COLO829 (cell line): ENCODE measurements at regions not wholly inside any gene's neighbourhood (a gene's known extent, or its start where the extent isn't known, plus 50 kb on each side); places are given as distances from the start of the nearest gene placed in this dataset.
A peak's percentile ranks its signal among the peaks of the same experiment; 100 is the strongest.
"Not testable (repeated sequence)": the region's sequence is repeated elsewhere in the genome, so short reads cannot be mapped to it uniquely, and the experiment has no call there.

Source experiments
- DNase-seq: peaks from one replicate; pipeline ENCODE4 v3.0.0; 2012; ENCODE audit warnings: low spot score

DNA sequence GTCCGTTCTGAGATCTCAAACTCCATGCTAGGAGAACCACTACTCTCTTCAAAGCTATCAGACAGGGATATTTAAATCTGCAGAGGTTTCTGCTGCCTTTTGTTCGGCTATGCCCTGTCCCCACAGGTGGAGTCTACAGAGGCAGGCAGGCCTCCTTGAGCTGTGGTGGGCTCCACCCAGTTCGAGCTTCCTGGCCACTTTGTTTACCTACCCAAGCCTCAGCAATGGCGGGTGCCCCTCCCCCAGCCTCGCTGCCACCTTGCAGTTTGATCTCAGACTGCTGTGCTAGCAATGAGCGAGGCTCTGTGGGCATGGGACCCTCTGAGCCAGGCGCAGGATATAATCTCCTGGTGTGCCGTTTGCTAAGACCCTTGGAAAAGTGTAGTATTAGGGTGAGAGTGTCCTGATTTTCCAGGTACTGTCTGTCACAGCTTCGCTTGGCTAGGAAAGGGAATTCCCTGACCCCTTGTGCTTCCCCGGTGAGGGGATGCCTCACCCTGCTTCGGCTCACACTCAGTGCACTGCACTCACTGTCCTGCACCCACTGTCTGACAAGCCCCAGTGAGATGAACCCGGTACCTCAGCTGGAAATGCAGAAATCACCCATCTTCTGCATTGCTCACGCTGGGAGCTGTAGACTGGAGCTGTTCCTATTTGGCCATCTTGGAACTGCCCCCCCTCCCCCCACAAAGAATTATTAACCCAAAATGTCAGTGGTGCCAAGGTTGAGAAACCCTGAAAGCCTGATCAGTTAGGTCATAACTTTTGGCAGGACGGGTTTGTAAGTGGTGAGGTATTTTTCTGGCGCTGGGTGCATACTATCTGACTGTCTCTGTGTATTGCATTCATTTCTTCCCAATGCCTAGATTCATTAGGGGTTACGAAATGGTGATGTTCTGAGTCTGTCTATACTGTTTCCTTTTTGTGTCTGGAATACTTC, 181.4 kb downstream of the TEX29 start:
- not testable (repeated sequence) for DNase-seq

DNA sequence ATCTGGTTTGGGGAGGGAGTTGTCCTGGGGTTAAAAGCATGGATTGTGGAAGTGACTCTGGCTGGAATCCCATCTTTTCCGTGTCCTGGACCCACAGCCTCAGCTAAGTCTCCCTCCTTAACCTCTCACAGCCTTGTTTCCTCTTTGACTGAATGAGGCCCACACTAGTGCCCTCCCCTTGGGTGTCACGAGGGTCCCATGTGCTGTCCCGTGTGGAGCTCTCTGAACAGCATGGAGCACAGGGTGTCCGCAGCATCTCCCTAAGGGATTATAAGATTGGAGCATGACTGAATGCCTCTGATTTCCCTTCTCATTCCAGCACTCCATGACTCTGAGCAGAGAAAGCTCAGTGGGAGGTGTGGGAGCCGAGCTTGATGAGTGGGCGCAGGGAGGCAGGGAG, 182.5 kb downstream of the TEX29 start:
- DNase-seq, result no peak

- no peak for DNase-seq
These were observed 182.9 kb downstream of the TEX29 start for GRCh38 chr13:111503376-111503775.

DNA sequence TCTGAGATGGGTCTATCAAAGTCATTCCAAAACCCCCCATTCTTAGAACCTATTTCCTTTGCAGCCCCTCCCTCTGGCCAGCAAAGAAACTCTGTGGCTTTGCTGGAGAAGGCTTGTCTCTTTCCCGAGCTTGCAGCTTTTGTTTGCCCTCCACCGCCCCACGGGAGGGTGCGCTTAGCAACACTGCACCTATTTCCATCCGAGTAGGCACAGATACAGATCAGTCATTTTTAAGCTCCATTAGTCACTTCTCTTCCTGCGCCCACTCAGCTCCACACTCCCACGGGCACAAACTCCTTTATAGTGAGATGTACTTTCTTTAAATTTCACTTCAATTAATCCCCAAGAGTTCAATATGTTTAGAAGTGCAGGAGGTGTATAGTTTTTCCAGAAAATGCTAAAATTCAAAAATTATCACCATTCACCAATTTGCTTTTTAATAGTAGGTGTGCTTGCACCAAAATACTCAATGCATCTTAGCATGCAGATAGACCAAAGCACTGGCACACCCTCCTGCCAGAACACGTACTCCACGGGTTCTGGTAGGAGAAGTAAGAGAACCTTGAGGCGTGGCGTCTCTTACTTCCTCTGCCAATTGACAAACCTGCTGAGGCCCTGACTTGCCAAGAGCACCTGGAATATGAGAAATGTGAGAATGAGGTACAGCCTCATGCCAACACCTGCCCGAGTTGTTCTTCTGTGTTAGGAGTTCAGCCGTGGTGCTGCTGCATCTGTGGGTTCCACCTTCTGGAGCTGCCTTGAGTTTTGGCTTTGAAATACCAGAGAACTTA, 183.7 kb downstream of the TEX29 start:
- no peak for DNase-seq

- DNase-seq, result peak; percentile 24
These were observed 184.8 kb downstream of the TEX29 start for GRCh38 chr13:111505175-111505777.

DNA sequence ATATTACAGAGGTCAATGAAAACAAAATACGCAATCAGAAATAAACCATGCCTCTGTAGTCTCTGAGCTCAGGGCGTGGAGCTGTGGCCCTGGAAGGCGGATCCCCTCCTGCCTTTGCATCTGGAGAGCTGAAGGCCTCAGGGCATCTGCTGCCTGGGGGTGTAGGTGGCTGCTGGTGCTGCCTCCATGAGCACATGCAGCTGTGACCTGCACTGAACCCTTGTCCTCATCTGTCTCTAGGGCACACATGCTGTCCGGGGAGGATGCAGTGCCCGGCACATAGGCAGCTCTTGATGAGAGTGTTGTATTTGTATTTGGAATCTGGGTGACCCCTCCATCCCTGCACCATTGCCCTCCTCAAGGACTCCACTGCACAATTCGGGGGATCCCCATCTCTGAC, 185.7 kb downstream of the TEX29 start:
- DNase-seq, result no peak

- DNase-seq, result no peak
These were observed 186.2 kb downstream of the TEX29 start for GRCh38 chr13:111506621-111507020.

- no peak for DNase-seq
These were observed 187.9 kb downstream of the TEX29 start for GRCh38 chr13:111508164-111508870.

DNA sequence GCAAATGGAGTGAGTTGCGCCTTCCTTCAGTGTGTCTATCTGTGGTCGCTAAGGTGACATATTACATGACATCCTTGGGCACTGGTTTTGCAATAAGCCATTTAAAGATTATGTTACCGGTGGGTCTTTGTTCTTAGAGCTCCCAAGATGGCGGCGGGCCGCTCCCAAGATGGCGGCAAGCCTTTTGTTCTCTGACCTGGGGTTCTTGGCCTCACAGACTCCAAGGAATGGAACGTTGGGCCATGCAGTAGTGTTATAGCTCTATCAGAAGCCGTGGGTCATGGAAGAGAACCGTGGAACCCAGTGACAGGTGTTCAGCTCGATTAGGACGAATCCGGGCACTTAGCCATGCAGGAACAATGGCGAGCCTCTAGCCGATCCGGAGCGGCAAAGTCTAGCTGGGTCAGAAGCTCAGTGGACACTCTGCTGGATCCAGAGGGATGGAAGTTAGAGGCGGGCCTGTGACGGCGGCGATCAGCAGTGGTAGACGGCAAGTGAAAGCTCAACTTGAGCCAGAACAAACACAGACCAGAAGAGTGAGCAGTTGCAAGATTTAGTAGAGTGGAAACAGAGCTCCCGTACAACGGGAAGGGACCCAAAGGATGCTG, 188.6 kb downstream of the TEX29 start:
- DNase-seq, result no peak

DNA sequence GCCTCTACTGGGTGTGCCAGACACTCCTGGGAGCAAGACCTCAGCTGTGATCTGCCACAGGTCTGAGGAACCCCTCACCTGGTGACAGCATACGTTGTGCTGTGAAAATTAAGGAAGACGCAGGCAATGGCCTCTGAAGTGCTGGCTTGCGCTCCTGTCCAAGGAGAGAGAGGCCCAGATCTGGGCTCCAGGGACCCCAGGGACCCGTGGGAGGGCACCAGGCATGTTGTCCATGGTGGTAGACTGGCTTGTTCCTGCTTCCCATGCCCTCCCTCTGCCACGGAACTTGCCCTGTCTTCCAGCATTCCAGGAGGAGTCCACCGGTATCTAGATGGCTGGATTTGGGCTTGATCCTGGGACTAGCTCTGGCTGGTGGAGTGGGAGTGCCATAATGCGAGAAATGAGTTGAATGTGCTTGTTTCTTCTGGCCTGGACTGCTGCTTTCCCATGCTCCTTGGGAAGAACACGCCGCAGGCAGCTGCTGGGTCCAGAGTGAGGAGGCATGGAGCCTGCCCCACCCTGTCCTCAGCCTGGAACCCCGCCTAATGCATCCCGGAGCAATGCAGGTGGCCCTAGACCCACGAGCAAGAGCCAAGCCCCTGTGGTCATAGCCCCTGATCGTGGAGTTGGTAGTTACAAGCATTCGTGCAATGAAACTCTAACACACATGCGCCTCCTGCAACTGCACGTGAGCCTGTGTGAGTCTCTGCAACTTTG, 190.2 kb downstream of the TEX29 start:
- no peak for DNase-seq

GRCh38 chr13:111511219-111511732, 190.8 kb downstream of the TEX29 start:
- DNase-seq, result no peak

- no peak for DNase-seq
These were observed 191.5 kb downstream of the TEX29 start for GRCh38 chr13:111511805-111512504.

GRCh38 chr13:111512707-111513106, 192.3 kb downstream of the TEX29 start:
- DNase-seq, result no peak

- no peak for DNase-seq
These were observed 193.5 kb downstream of the TEX29 start for GRCh38 chr13:111513766-111514609.

GRCh38 chr13:111514610-111515306, 194.3 kb downstream of the TEX29 start:
- no peak for DNase-seq

DNA sequence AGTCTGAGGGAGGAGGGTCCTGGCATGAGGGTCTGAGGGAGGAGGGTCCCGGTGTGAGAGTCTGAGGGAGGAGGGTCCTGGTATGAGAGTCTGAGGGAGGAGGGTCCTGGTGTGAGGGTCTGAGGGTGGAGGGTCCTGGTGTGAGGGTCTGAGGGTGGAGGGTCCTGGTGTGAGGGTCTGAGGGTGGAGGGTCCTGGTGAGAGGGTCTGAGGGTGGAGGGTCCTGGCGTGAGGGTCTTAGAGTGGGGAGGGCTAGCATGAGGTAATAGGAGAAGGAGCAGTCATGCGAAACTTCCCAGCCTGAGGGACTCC, 194.8 kb downstream of the TEX29 start:
- DNase-seq, result no peak

DNA sequence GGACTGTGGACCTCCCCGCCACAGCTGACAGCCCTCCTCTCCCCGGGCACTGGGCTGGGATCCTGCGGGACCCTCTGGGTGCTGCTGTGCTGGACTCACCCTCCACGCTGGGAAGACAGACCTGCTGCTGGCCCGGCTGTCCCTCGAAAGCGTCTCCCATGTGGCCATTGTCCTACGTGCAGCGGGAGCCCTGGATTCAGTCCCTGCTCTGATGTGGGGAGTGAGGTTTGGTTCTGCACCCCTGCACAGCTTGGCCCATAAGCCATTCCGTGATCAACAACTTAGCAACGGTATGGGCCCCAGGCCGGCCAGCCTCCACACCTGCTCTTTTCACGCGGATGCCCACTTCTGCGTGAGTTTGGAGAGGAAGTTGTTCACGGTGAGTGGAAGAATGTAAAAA, 195.2 kb downstream of the TEX29 start:
- no peak for DNase-seq

GRCh38 chr13:111516712-111517640, 196.5 kb downstream of the TEX29 start:
- no peak for DNase-seq
